Right forelimb (tissue), 1 donor: ENCODE measurements at regions not wholly inside any gene's neighbourhood (a gene's known extent, or its start where the extent isn't known, plus 50 kb on each side); places are given as distances from the start of the nearest gene placed in this dataset.

Experiments
- DNase-seq: peaks from one replicate; pipeline ENCODE4 v3.0.0-alpha.2; 2018

- no peak for DNase-seq
Measured at GRCh38 chr22:49157529-49158339, 669.9 kb downstream of the BRD1 start.

GRCh38 chr22:49156662-49157285 lies 670.9 kb downstream of the BRD1 start:
- DNase-seq: no peak

DNA sequence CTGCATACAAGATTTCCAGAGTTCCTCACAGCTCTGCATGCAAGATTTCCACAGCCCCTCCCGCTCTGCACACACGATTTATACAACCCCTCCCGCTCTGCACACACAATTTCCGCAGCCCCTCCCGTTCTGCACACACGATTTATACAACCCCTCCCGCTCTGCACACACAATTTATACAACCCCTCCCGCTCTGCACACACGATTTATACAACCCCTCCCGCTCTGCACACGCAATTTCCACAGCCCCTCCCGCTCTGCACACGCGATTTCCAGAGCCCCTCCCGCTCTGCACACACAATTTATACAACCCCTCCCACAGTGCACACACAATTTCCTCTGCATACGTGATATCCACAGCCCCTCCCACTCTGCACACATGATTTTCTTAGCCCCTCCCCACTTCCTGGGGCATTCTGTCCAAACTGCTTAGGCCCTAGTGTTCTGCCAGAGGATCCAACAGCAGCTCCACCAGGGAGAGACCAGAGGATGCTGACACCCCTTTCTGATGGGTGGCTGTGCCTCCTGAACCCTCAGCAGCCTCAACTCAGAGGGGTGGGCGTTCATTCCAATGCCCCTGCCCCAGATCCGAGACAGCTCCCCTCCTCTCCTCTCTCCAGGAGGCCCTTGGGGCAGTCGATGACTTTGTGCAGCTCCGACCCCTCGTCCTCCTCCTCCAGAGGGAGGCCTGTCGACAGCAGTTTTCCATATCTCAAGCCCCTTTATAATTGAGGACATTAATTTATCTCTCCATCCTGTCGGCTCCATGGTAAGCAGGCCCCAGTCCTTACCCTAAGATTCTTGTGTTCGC lies 671.7 kb downstream of the BRD1 start:
- no peak for DNase-seq

DNA sequence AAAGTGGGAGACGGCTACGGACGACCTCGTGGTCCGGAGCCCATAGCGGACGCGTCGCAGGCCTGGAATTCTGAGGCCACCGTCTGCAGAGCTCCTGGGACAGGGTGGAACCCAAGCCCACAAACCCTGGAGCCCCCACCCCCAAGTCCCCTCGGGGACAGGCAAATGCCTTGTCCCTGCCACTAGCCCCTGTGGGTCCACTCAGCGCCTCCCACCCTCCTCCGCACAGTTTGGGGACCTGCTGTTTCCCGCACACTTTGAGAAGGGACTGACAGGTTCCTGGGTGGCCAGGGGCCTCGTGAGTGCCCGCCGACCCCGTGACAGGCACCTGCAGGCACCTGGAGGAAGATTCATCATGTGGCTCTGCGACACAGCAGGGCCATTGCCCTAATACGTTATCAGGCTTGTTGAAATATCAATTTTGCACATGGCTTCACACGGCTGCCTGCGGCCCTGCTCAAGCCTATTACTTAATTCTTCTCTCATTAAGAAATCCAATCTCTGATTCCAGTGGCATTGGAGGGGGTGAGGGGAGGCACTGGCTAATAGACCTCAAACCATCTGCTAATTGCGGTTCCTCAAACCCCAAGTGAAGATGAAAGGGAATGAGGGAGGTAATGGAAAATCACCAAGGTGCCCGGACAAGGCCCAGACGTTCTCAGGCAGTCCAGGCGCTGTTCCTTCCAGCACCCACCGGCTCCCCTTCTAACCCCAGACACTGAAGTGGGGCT lies 672.5 kb downstream of the BRD1 start:
- no peak for DNase-seq

- DNase-seq: no peak
Measured at GRCh38 chr22:49154433-49154832, 673.2 kb downstream of the BRD1 start.

- no peak for DNase-seq
Measured at GRCh38 chr22:49153921-49154320, 673.8 kb downstream of the BRD1 start.

DNA sequence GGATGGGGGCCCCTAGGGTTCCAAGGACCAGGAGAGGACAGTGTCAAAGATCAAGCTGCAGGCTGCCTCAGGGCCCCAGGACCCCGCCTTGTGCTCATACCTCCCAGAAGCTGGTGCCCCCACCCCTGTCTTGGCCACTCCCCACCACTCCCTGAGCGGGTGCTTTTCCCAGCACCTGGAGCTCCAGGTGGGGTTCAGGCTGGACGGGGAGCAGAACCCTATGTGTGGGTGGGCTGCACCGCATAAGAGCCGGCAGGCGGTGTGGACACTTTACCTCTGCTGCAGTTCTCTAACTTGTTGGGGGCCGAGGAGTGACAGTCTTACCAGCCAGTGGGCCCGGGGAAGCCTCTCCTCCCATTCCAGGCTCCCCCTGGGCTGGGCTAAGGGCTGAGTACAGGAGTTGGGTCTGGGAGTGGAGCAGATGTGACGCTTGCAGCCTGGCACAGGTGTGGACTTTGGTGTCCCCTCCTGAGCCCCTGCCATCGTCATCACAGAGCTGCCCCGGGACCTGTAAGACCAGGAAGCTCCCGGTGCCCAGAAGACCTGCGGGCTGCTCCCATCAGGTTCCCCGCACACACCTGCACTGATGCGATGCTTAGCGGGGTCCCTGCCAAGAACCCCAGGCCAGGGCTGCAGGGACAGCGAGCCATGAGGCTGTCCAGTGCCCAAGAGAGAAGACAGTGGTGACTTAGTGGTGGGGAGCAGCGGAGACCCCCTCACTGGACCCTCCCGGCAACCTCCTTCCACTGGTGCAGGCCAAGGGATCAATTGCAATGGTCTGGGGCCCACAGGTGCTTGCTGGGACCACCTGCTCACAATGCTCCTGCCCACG lies 674.5 kb downstream of the BRD1 start:
- DNase-seq: no peak

DNA sequence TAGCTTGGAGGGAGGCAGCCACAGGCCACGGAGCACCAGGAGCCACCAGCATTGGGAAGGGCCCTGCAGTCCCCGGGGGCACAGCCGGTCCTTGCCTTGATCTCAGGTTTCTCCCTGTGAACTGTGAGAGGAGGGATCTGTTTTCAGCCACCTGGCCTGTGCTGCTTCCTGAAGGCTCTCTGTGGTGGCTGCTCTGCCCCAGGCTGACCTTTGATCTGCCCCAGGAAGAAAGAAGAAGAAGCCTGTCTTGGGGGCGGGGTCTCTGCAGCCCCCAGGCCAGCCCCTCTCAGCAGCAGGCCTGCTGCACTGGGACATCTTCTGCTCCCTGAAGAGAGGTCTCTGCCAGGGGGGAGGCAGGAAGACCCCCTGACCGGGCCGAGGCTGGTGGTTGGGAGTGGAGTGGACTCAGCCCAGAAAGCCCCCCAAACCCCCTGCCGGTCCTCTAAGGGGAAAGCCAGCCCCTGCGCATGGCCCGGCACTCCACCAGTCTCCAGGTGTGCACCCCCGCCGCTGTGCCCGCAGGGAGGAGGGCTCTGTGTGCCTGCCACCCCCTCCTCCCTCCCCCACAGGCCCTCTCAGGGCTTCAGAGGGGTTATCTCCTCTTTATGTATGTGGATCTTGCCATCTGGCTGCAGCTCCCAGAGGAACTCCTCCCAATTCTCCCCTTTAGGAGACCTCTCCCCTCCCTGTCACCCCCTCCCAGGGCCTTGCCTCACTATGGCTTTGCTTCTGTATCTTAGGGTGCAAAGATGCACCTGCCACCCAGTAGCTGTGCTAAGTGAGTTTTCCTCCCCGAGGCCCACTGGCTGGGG lies 675.3 kb downstream of the BRD1 start:
- no peak for DNase-seq

GRCh38 chr22:49151256-49152126 lies 676.2 kb downstream of the BRD1 start:
- no peak for DNase-seq

- no peak for DNase-seq
Measured at GRCh38 chr22:49150801-49151221, 676.9 kb downstream of the BRD1 start.

DNA sequence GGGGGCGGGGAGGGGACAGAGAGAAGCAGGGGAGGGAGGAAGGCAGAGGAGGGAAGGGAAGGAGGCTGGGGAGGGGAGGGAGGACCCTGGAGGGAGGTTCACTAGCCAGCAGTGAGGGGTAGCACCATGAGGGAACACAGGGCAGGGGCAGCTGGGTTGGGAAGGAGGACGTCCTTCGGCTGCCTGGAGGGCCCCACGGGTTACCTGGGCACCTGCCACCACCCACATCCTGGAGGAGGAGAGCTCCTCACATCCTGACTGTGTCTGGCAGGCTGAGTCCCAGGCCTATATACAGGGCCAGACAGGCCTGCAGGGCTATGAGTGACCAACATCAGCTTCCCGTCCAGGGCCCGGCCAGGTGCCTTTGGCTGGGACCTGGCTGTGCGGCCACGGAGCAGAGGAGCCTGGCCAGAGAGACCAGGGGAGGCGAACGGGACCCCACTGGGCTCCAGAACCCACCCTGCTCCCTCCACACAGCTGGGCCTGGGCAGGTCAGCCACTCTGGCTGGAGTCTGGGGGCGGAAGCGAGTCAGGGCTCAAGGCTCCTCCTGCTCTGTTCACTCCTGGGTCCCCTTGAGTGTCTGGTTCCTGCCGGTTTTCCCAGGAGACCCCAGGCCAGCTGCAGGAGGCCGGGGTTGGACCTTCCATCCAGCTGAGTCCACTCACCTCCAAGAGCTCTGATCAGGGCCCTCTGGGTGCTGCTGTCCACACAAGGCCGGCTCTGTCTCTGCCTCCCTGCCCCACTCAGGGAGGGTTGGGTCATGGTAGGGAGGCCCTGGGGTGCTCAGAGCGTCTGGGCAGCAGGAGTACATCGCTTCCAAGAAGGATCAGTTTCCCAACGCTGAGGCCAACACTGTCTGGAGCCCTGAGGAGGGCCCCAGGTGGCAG lies 677.7 kb downstream of the BRD1 start:
- no peak for DNase-seq

DNA sequence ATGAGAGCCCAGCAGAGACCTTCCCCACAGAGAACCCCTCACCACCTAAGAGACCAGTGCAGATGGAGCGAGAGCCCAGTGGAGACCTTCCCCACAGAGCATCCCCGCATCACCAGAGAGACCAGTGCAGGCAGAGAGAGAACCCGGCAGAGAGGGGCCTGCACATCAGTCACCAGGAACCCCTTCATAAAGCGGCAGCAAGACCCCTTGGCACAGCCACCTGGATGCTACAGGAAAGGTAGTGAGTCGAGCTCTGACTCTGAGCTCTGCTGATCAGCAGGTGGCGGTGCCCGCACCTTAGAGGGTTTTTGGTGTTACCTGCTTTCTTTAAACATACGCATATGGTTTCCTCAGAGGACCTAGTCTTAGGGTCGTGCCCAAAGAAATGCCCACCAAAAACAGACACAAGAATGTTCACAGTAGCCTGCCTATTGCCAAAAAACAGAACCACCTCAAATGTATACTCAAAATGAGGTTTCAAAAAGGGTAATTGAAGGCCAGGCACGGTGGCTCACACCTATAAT lies 678.7 kb downstream of the BRD1 start:
- no peak for DNase-seq

DNA sequence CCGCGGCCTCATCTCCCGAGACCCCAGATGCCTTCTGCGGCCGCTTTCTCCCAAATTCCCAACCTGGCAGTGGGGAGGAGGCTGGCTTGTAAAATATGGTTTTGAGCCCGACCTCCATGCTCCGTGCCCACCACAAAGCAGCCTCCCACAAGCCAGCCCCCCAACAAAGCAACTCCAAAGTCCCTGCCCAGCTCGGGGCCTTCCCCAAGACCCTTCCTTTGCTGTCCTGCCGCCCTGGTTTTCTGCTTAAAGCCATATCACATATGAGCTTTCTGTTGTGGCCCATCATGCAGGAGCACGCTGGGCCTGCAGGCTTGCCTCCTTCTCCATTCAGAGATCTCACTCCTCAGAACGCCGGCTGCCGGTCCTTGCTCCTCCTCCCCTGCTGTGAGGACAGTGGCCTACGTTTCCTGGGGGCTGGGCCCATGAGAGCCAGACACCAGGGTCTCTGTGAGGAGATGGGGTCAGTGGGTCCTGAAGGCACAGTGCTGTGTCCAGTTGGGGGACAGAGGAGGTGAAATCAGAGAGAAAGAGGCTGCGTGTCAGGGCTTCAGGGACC lies 680.0 kb downstream of the BRD1 start:
- no peak for DNase-seq

- DNase-seq: no peak
Measured at GRCh38 chr22:49147171-49147570, 680.5 kb downstream of the BRD1 start.

DNA sequence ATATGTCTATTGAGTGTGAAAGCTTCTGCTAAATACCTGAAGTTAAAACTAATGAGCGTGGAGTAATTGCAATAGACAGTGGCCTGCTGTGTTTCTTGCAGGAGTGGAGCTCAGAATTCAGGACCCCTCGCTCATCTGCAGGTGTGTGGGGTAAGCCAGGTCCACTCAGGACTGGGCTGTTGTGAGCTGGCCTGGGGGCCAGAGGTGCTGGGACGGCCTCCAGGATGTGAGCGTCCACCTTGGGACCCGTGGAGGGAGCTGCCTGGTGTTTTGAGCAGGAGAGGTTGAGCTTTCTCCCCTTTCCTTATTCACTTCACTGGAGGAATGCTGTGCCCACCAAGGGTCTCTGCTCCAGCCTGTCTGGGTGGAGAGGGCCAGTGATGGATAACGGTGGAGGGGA lies 681.2 kb downstream of the BRD1 start:
- DNase-seq: no peak

DNA sequence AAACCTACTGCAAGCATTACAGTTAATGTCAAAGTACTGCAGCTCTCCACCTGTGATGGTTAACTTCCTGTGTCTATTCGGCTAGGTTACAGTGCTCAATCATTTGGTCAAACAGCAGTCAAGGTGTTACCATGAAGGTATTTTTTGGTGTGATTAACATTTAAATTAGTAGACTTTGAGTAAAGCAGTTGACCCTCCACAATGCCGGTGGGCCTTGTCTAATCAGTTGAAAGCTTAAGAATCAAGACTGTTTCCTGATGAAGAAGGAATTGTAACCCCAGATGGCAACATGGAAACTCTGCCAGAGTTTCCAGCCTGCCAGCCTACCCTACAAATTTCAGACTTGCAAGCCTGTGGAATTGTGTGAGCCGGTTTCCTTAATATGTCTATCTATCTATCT lies 683.9 kb downstream of the BRD1 start:
- no peak for DNase-seq

DNA sequence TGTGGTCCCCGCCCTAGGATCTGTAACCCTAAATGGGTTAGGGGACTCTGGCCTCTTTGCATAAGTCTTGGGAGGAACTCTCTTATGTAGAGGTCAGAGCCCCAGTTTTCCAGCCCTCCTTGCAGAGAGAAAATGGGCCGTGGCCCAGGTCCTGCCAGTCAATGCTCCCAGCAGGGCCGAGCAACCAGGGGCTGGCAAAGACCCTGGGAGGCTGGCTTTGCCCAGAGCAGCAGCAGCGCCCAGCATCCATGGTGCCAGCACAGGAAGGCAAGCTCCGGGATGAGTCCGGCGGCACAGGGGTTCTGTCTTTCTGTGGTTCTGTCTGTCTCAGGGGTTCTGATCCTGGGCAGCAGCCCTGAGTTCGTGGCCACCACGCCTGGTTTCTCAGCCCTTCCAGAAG lies 684.8 kb downstream of the BRD1 start:
- DNase-seq: no peak

- DNase-seq: no peak
Measured at GRCh38 chr22:49142296-49142695, 685.4 kb downstream of the BRD1 start.

DNA sequence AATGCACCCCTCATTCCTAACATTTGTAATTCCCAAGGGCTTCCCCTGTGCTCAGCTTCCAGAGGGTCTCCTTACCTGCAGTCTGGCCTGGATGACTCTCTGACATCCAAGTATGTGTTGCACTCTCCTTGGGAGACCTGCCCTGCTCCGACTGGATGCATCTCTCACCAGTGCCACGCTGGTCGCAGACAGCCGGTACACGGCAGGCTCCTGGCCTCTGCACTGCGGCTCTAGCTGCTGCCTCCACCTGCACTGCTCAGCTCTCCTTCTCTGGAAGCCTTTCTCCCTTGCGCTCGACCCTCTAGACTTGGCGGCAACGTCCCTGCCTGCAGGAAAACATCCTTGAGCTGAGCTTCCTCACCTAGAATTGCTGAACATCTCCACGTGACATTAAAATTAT lies 685.9 kb downstream of the BRD1 start:
- DNase-seq: no peak
